ENCODE measurements at regions not wholly inside any gene's neighbourhood (a gene's known extent, or its start where the extent isn't known, plus 50 kb on each side); places are given as distances from the start of the nearest gene placed in this dataset.
A peak's percentile ranks its signal among the peaks of the same experiment; 100 is the strongest.
"Not testable (repeated sequence)": the region's sequence is repeated elsewhere in the genome, so short reads cannot be mapped to it uniquely, and the experiment has no call there.

- no peak for DNase-seq (ENCODE audit: low spot score)
Measured at GRCh38 chr4:110848787-110849186, 225.9 kb upstream of the PITX2 start.

GRCh38 chr4:110849461-110849860 is 226.6 kb upstream of the PITX2 start:
- no peak for DNase-seq (ENCODE audit: low spot score)

GRCh38 chr4:110850461-110851442 is 227.9 kb upstream of the PITX2 start:
- peak; percentile 58 for DNase-seq (ENCODE audit: low spot score)

GRCh38 chr4:110851989-110852388 is 229.1 kb upstream of the PITX2 start:
- no peak for DNase-seq (ENCODE audit: low spot score)

- no peak for DNase-seq (ENCODE audit: low spot score)
Measured at GRCh38 chr4:110852793-110853192, 229.9 kb upstream of the PITX2 start.

- no peak for DNase-seq (ENCODE audit: low spot score)
Measured at GRCh38 chr4:110853242-110853641, 230.4 kb upstream of the PITX2 start.

GRCh38 chr4:110854021-110854678 is 231.3 kb upstream of the PITX2 start:
- no peak for DNase-seq (ENCODE audit: low spot score)

GRCh38 chr4:110860125-110860524 is 237.2 kb upstream of the PITX2 start:
- no peak for DNase-seq (ENCODE audit: low spot score)

- DNase-seq (ENCODE audit: low spot score): no peak
Measured at GRCh38 chr4:110860901-110861300, 238.0 kb upstream of the PITX2 start.

- no peak for DNase-seq (ENCODE audit: low spot score)
Measured at GRCh38 chr4:110865611-110866259, 242.9 kb upstream of the PITX2 start.

- no peak for DNase-seq (ENCODE audit: low spot score)
Measured at GRCh38 chr4:110867251-110867960, 244.5 kb upstream of the PITX2 start.

- DNase-seq (ENCODE audit: low spot score): no peak
Measured at GRCh38 chr4:110867981-110868720, 245.3 kb upstream of the PITX2 start.

- DNase-seq (ENCODE audit: low spot score): no peak
Measured at GRCh38 chr4:110869114-110869513, 246.2 kb upstream of the PITX2 start.

- DNase-seq (ENCODE audit: low spot score): peak; percentile 28
Measured at GRCh38 chr4:110869862-110870572, 247.1 kb upstream of the PITX2 start.

GRCh38 chr4:110876214-110876613 is 253.3 kb upstream of the PITX2 start:
- not testable (repeated sequence) for DNase-seq (ENCODE audit: low spot score)

GRCh38 chr4:110876866-110877265 is 254.0 kb upstream of the PITX2 start:
- no peak for DNase-seq (ENCODE audit: low spot score)

- no peak for DNase-seq (ENCODE audit: low spot score)
Measured at GRCh38 chr4:110877778-110878370, 255.0 kb upstream of the PITX2 start.

- DNase-seq (ENCODE audit: low spot score): no peak
Measured at GRCh38 chr4:110878413-110878812, 255.5 kb upstream of the PITX2 start.

- peak; percentile 29 for DNase-seq (ENCODE audit: low spot score)
Measured at GRCh38 chr4:110878956-110879355, 256.1 kb upstream of the PITX2 start.

GRCh38 chr4:110886270-110886669 is 263.4 kb upstream of the PITX2 start:
- no peak for DNase-seq (ENCODE audit: low spot score)
